HCT116 (cell line): ENCODE measurements at regions not wholly inside any gene's neighbourhood (a gene's known extent, or its start where the extent isn't known, plus 50 kb on each side); places are given as distances from the start of the nearest gene placed in this dataset.

Experiments
- CEBPB ChIP-seq: IDR thresholded peaks from 2 replicates; pipeline ENCODE4 v1.6.1; 2012; ENCODE audit warnings: low read depth
- EZH2 ChIP-seq: fragments of 200-600 bp; sonication (generic); IDR thresholded peaks from 2 replicates; pipeline ENCODE4 v1.6.1; 2017; ENCODE audit warnings: antibody characterized with exemption, mixed run types
- POLR2A ChIP-seq: IDR thresholded peaks from 2 replicates; pipeline ENCODE4 v1.7.0; 2011; ENCODE audit warnings: borderline replicate concordance; ENCODE audit not compliant: insufficient read depth, insufficient read length; ENCODE audit errors: extremely low read depth
- POLR2AphosphoS5 ChIP-seq: IDR thresholded peaks from 2 replicates; pipeline ENCODE4 v1.6.1; 2011; ENCODE audit warnings: mild to moderate bottlenecking, low read depth, low read length, moderate library complexity
- REST ChIP-seq: IDR thresholded peaks from 2 replicates; pipeline ENCODE4 v1.6.1; 2012; ENCODE audit warnings: low read depth
- ZNF274 ChIP-seq: fragments of 200-500 bp; sonication (Bioruptor generic); IDR thresholded peaks from 2 replicates; pipeline ENCODE4 v1.6.1; 2014; ENCODE audit warnings: mild to moderate bottlenecking, low read depth, low read length, inconsistent platforms
- TF ChIP-seq, protein P1 (sequence below), 3 experiments: fragments of 200-600 bp in 1 of 3; sonication (generic) in 1 of 3; IDR thresholded peaks in 2 of 3; conservative IDR thresholded peaks in 1 of 3; 2 replicates each; pipeline ENCODE4 v1.5.1; 2012 to 2017; ENCODE audit warnings: low read depth in 2 of 3, low read length in 2 of 3, antibody characterized with exemption in 1 of 3, borderline replicate concordance in 1 of 3, control low read depth in 1 of 3, mild to moderate bottlenecking in 1 of 3, mixed read lengths in 1 of 3, mixed run types in 1 of 3, moderate library complexity in 1 of 3; ENCODE audit not compliant: insufficient read depth in 1 of 3

DNA sequence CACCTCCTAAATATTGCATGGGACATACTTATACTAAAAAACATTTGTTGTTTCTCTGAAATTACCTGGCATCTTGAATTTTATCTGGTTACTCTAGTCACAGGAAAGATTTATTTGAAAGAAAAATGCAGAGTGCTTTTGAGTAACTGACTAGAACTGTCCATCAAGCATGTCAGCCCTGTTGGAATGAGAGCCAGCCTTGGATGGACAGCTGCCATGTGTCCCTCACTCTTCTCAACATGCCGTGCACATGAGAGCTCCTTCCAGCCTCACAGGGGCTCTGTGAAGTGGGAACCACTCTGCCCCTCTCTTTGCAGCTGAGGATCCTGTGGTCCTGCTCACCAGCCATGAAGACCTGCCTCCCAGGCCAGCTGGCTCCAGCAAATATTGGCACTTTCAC, 118.3 kb upstream of the SHH start:
- TF ChIP-seq CEBPB (no peak), REST (no peak), POLR2A (no peak), EZH2 (no peak), ZNF274 (no peak), POLR2AphosphoS5 (no peak)
- TF ChIP-seq, protein P1, sequence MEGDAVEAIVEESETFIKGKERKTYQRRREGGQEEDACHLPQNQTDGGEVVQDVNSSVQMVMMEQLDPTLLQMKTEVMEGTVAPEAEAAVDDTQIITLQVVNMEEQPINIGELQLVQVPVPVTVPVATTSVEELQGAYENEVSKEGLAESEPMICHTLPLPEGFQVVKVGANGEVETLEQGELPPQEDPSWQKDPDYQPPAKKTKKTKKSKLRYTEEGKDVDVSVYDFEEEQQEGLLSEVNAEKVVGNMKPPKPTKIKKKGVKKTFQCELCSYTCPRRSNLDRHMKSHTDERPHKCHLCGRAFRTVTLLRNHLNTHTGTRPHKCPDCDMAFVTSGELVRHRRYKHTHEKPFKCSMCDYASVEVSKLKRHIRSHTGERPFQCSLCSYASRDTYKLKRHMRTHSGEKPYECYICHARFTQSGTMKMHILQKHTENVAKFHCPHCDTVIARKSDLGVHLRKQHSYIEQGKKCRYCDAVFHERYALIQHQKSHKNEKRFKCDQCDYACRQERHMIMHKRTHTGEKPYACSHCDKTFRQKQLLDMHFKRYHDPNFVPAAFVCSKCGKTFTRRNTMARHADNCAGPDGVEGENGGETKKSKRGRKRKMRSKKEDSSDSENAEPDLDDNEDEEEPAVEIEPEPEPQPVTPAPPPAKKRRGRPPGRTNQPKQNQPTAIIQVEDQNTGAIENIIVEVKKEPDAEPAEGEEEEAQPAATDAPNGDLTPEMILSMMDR (IDR thresholded peaks at IDR 0.05 in 2 of 3, conservative IDR thresholded peaks at IDR 0.05 in 1 of 3; ENCODE audit: borderline replicate concordance in 1 of 3, insufficient read depth in 1 of 3, low read depth in 2 of 3, low read length in 2 of 3), result no peak
